Keratinocyte (primary cell): ENCODE measurements at regions not wholly inside any gene's neighbourhood (a gene's known extent, or its start where the extent isn't known, plus 50 kb on each side); places are given as distances from the start of the nearest gene placed in this dataset.

Source experiments
- DNase-seq: peaks from one replicate; pipeline ENCODE4 v3.0.0-alpha.2; 2011; ENCODE audit warnings: low read depth, missing footprints, low spot score
- FAIRE-seq: peaks from 2 replicates; lab custom pipeline; 2011; peaks lifted over from hg19 to GRCh38; lab: Jason Lieb, UNC
- H2AFZ ChIP-seq: 2 replicates; pipeline ENCODE4 v1.6.0; 2012; ENCODE audit warnings: low read length, control low read depth, inconsistent platforms; ENCODE audit not compliant: control insufficient read depth
- H3K27ac ChIP-seq: 2 replicates; pipeline ENCODE4 v1.5.1; 2011; ENCODE audit warnings: low read length; ENCODE audit not compliant: control insufficient read depth, insufficient read depth
- H3K27me3 ChIP-seq: 3 replicates; pipeline ENCODE4 v1.6.0; 2011; ENCODE audit warnings: low read length; ENCODE audit not compliant: control insufficient read depth, insufficient read depth; ENCODE audit errors: extremely low read depth
- H3K36me3 ChIP-seq, 2 experiments: 2 replicates in 1 of 2; 3 replicates in 1 of 2; pipeline ENCODE4 v1.5.1; 2011; ENCODE audit warnings: low read length in 2 of 2, mild to moderate bottlenecking in 1 of 2; ENCODE audit not compliant: control insufficient read depth in 2 of 2, insufficient read depth in 2 of 2; ENCODE audit errors: extremely low read depth in 1 of 2
- H3K4me1 ChIP-seq: 3 replicates; pipeline ENCODE4 v1.5.1; 2011; ENCODE audit warnings: low read length; ENCODE audit not compliant: control insufficient read depth, insufficient read depth; ENCODE audit errors: extremely low read depth
- H3K4me2 ChIP-seq: 3 replicates; pipeline ENCODE4 v1.6.0; 2011; ENCODE audit warnings: low read depth, low read length; ENCODE audit not compliant: control insufficient read depth, insufficient read depth; ENCODE audit errors: extremely low read depth
- H3K4me3 ChIP-seq, 3 experiments: fragments of 200-600 bp in 1 of 3; sonication (generic) in 1 of 3; 2 replicates in 2 of 3; 3 replicates in 1 of 3; pipeline ENCODE4 v1.5.1; 2011 to 2016; ENCODE audit warnings: low read length in 3 of 3, mild to moderate bottlenecking in 3 of 3, control low read depth in 2 of 3, inconsistent platforms in 1 of 3, low read depth in 1 of 3, mixed read lengths in 1 of 3, mixed run types in 1 of 3, moderate library complexity in 1 of 3; ENCODE audit not compliant: control insufficient read depth in 2 of 3, insufficient read depth in 2 of 3; ENCODE audit errors: extremely low read depth in 1 of 3
- H3K79me2 ChIP-seq: 2 replicates; pipeline ENCODE4 v1.6.0; 2012; ENCODE audit warnings: low read length; ENCODE audit not compliant: control insufficient read depth, insufficient read depth
- H3K9ac ChIP-seq: 3 replicates; pipeline ENCODE4 v1.6.0; 2011; ENCODE audit warnings: low read length; ENCODE audit not compliant: control insufficient read depth, insufficient read depth; ENCODE audit errors: extremely low read depth
- H3K9me1 ChIP-seq: 3 replicates; pipeline ENCODE4 v1.6.0; 2011; ENCODE audit warnings: low read length; ENCODE audit not compliant: control insufficient read depth, insufficient read depth; ENCODE audit errors: extremely low read depth
- H3K9me3 ChIP-seq: 2 replicates; pipeline ENCODE4 v1.5.1; 2012; ENCODE audit warnings: low read depth, low read length; ENCODE audit not compliant: control insufficient read depth
- H4K20me1 ChIP-seq: 3 replicates; pipeline ENCODE4 v1.6.0; 2011; ENCODE audit warnings: low read length; ENCODE audit not compliant: control insufficient read depth, insufficient read depth; ENCODE audit errors: extremely low read depth
- CTCF ChIP-seq, 3 experiments: IDR thresholded peaks in 1 of 3; conservative IDR thresholded peaks in 1 of 3; optimal IDR thresholded peaks in 1 of 3; 2 replicates in 2 of 3; 3 replicates in 1 of 3; pipeline versions ENCODE3 to v1.5.1; 2011; ENCODE audit warnings: low read length in 3 of 3, mild to moderate bottlenecking in 3 of 3, moderate library complexity in 2 of 3, control low read depth in 1 of 3, inconsistent platforms in 1 of 3; ENCODE audit not compliant: insufficient read depth in 2 of 3; ENCODE audit errors: extremely low read depth in 1 of 3
- EZH2 ChIP-seq: IDR thresholded peaks from one replicate; pipeline ENCODE4 v1.6.1; 2012; ENCODE audit warnings: inconsistent platforms, mild to moderate bottlenecking, low read length, moderate library complexity
- dilution Hi-C: fragments of 300-500 bp; cut with MboI; formaldehyde crosslinking; loops from one replicate; pipeline ENCODE4 v1.7.0; 2020; ENCODE audit warnings: low sequenced_read_pairs; ENCODE audit not compliant: extremely low pct_ligation_motif_present

- Histone ChIP-seq H3K36me3 (no peaks in the 10 kb centered on the region), H3K4me3 (no peak overlapping the region), H2AFZ (no peak overlapping the region), H3K27ac (no peak overlapping the region), H3K4me2 (no peak overlapping the region), H3K4me1 (no peaks in the 10 kb centered on the region), H3K9ac (no peak overlapping the region), H3K27me3 (no peaks in the 10 kb centered on the region), H4K20me1 (no peaks in the 10 kb centered on the region), H3K9me3 (no peaks in the 10 kb centered on the region), H3K9me1 (no peaks in the 10 kb centered on the region), H3K79me2 (no peaks in the 10 kb centered on the region)
- no peak for DNase-seq
- dilution Hi-C loops, result no loop called here
- FAIRE-seq, result no peak
- no peak for TF ChIP-seq EZH2
- no peak for TF ChIP-seq CTCF (optimal IDR thresholded peaks at IDR 0.05 in 1 of 3, IDR thresholded peaks at IDR 0.05 in 1 of 3, conservative IDR thresholded peaks at IDR 0.05 in 1 of 3; ENCODE audit: extremely low read depth in 1 of 3, insufficient read depth in 2 of 3, low read length in 3 of 3)
Measured at GRCh38 chr5:173513521-173513991, 102.9 kb downstream of the BOD1 start.

- H3K27me3 ChIP-seq, result no peaks in the 10 kb centered on the region
- H3K4me3 ChIP-seq, result no peak overlapping the region
- H3K9ac ChIP-seq, result no peak overlapping the region
- no peak overlapping the region for H3K4me2 ChIP-seq
- no peak for DNase-seq
- H2AFZ ChIP-seq, result no peak overlapping the region
- no peaks in the 10 kb centered on the region for H3K9me1 ChIP-seq
- no peak for FAIRE-seq
- no peaks in the 10 kb centered on the region for H3K36me3 ChIP-seq
- dilution Hi-C loops, result no loop called here
- no peaks in the 10 kb centered on the region for H4K20me1 ChIP-seq
- H3K4me1 ChIP-seq, result no peaks in the 10 kb centered on the region
- no peak overlapping the region for H3K27ac ChIP-seq
- H3K79me2 ChIP-seq, result no peaks in the 10 kb centered on the region
- no peak for TF ChIP-seq EZH2
- TF ChIP-seq CTCF (optimal IDR thresholded peaks at IDR 0.05 in 1 of 3, IDR thresholded peaks at IDR 0.05 in 1 of 3, conservative IDR thresholded peaks at IDR 0.05 in 1 of 3; ENCODE audit: extremely low read depth in 1 of 3, insufficient read depth in 2 of 3, low read length in 3 of 3), result no peak
- H3K9me3 ChIP-seq, result no peaks in the 10 kb centered on the region
Measured at GRCh38 chr5:173512637-173513435, 103.6 kb downstream of the BOD1 start.
